Astrocyte of the cerebellum (primary cell): ENCODE measurements at regions not wholly inside any gene's neighbourhood (a gene's known extent, or its start where the extent isn't known, plus 50 kb on each side); places are given as distances from the start of the nearest gene placed in this dataset.

ENCODE experiments used
- DNase-seq: peaks from one replicate; pipeline ENCODE4 v3.0.0-alpha.2; 2011; ENCODE audit warnings: low read depth
- H3K4me3 ChIP-seq: 2 replicates; pipeline ENCODE4 v1.5.1; 2011; ENCODE audit warnings: mild to moderate bottlenecking, low read depth, low read length, moderate library complexity
- CTCF ChIP-seq: IDR thresholded peaks from 2 replicates; pipeline ENCODE4 v1.5.1; 2012; ENCODE audit warnings: low read length, low read depth, moderate library complexity, mild to moderate bottlenecking; ENCODE audit errors: missing control alignments
- in situ Hi-C: cut with HindIII; loops from 2 replicates; pipeline ENCODE4 v1.10.0; 2017; ENCODE audit warnings: low sequenced_read_pairs

- DNase-seq, result no peak
- no peak for TF ChIP-seq CTCF
- H3K4me3 ChIP-seq, result no peak overlapping the region
- in situ Hi-C loops, result no loop called here
Observed at GRCh38 chr11:97948793-97949192, 1072.0 kb upstream of the CNTN5 start.

- no peak for DNase-seq
- in situ Hi-C loops, result no loop called here
- no peak overlapping the region for H3K4me3 ChIP-seq
- no peak for TF ChIP-seq CTCF
Observed at GRCh38 chr11:97955595-97955994, 1065.2 kb upstream of the CNTN5 start.

- no peak for TF ChIP-seq CTCF
- in situ Hi-C loops, result no loop called here
- no peak overlapping the region for H3K4me3 ChIP-seq
Observed at GRCh38 chr11:97956904-97957303, 1063.8 kb upstream of the CNTN5 start.

GRCh38 chr11:97961431-97961830 lies 1059.3 kb upstream of the CNTN5 start:
- no peak overlapping the region for H3K4me3 ChIP-seq
- in situ Hi-C loops, result no loop called here
- TF ChIP-seq CTCF, result no peak
- no peak for DNase-seq

More at GRCh38 chr11:97956904-97957303, 1063.8 kb upstream of the CNTN5 start:
- DNase-seq, result no peak

GRCh38 chr11:97962758-97963157 lies 1058.0 kb upstream of the CNTN5 start:
- in situ Hi-C loops, result no loop called here
- no peak for TF ChIP-seq CTCF
- DNase-seq, result no peak
- no peak overlapping the region for H3K4me3 ChIP-seq

GRCh38 chr11:97963528-97964331 lies 1057.0 kb upstream of the CNTN5 start:
- in situ Hi-C loops, result no loop called here
- H3K4me3 ChIP-seq, result no peak overlapping the region
- DNase-seq, result no peak
- TF ChIP-seq CTCF, result no peak
